DOHH2 (cell line): ENCODE measurements at regions not wholly inside any gene's neighbourhood (a gene's known extent, or its start where the extent isn't known, plus 50 kb on each side); places are given as distances from the start of the nearest gene placed in this dataset.

Experiments used
- EZH2phosphoT487 ChIP-seq: fragments of 200-600 bp; sonication (generic); IDR thresholded peaks from 2 replicates; pipeline ENCODE4 v1.6.1; 2017; ENCODE audit warnings: borderline replicate concordance, mild to moderate bottlenecking, antibody characterized with exemption, low read length, moderate library complexity, mixed read lengths
- TF ChIP-seq, protein P1 (sequence below): fragments of 200-600 bp; sonication (generic); IDR thresholded peaks from one replicate; pipeline ENCODE4 v1.5.1; 2014; ENCODE audit warnings: antibody characterized with exemption, mild to moderate bottlenecking, low read depth, low read length; ENCODE audit not compliant: poor library complexity, severe bottlenecking

DNA sequence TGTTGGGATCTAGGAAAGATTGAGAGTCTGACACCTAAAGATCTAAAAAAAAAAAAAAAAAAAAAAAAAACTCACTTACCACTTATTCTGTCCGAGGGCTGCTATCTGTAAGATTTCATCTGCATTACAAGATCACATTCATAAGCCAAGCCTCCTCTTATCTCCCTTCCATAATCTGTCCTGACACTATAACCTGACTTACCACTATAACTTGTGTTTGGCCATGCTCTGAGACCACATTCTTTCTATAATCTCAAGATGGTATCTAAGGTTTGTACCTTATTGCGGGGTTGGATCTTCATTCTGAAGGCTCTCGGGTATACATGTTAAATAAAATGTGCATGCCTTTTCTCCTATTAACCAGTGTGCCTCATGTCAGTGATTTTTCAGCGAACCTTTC lies 144.4 kb downstream of the MAGEB17 start:
- TF ChIP-seq, protein P1, sequence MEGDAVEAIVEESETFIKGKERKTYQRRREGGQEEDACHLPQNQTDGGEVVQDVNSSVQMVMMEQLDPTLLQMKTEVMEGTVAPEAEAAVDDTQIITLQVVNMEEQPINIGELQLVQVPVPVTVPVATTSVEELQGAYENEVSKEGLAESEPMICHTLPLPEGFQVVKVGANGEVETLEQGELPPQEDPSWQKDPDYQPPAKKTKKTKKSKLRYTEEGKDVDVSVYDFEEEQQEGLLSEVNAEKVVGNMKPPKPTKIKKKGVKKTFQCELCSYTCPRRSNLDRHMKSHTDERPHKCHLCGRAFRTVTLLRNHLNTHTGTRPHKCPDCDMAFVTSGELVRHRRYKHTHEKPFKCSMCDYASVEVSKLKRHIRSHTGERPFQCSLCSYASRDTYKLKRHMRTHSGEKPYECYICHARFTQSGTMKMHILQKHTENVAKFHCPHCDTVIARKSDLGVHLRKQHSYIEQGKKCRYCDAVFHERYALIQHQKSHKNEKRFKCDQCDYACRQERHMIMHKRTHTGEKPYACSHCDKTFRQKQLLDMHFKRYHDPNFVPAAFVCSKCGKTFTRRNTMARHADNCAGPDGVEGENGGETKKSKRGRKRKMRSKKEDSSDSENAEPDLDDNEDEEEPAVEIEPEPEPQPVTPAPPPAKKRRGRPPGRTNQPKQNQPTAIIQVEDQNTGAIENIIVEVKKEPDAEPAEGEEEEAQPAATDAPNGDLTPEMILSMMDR: no peak
- no peak for TF ChIP-seq EZH2phosphoT487
